ENCODE measurements at regions not wholly inside any gene's neighbourhood (a gene's known extent, or its start where the extent isn't known, plus 50 kb on each side); places are given as distances from the start of the nearest gene placed in this dataset.

DNA sequence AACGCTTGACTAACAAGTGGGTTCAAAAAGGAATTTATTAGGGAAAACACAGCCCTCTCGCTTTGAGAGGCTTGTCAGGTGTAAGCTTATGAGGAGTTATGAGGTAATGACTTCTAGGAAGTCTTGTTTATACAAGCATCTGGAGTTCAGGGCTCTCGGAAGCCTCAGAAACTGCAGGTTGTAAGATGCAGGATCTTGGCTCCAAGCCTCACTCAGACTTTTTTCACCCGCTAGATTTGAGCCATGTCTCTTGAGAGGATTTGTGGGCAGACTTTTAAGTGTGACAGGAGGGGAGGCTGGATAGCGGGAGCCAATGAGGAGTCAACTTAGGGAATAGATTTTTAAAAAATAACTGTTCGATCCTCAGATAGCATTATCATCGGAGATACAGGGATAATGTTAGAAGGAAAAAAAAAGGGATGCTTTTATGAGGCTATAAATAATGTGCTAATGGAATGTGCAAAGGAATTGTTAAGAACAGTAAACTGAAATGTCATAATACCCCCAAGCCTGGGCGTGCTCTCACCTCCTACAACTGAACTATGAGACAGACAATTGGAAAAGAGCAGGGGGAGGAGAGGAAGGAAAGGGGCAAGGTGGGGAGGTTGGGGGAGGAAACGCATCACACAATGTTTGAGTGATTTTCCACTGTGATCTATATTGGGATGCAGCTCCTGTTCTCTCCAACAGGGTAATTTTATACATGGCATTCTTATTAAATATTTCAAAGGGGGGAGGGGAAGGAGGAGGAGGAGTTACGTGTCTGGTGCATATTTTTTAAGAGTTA is 107.4 kb upstream of the ESRRG start:
- Mint-ChIP-seq H3K4me1 (no peaks in the 10 kb centered on the region), H3K4me3 (no peak overlapping the region), H3K9me3 (peaks cover 23% of the 10 kb centered on the region), H3K36me3 (no peaks in the 10 kb centered on the region), H3K27ac (no peak overlapping the region)
- DNase-seq (ENCODE audit: low spot score in 2 of 2): no peak
- no peak for ATAC-seq

DNA sequence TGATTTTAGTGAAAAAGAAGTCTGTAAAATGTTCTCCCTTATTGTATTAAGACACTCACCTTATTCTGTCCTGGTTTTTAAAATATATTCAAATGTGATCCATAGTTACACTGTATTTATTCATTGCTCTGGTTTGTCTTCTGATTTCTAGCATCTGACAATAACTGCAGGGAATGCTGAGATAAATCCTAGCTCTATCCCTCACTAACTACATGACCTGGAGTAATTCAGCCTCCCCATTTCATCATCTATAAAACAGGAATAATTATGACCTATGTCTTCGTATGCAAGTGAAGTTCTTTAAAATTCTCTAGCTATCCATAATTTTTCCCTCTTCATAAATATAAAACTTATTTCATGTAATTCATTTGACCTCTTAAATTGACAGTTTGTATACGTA is 104.0 kb upstream of the ESRRG start:
- Mint-ChIP-seq H3K36me3 (no peaks in the 10 kb centered on the region), H3K4me3 (no peak overlapping the region), H3K9me3 (peaks cover 15% of the 10 kb centered on the region), H3K4me1 (no peaks in the 10 kb centered on the region), H3K27ac (no peak overlapping the region)
- no peak for ATAC-seq
- no peak for DNase-seq (ENCODE audit: low spot score in 2 of 2)

DNA sequence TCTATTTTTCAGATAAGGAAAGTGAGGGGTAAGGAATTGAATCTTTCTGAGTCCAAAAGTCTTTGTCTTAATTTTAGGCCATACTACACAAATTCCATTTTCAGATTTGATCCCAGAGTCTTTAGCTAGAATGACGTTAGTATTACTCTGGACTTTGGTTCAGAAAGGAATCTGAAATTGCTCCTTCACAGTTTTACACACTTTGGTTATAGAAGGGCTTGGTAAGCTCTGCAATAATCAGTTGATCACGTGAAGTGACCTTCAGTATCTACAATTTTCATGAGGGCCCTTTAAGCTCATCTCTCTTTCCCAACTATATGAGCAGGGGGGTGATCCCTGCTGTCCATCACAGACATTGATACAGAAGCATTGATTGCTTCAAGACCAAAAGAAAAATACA is 103.4 kb upstream of the ESRRG start:
- Mint-ChIP-seq H3K27ac (no peak overlapping the region), H3K4me3 (no peak overlapping the region), H3K9me3 (peaks cover 15% of the 10 kb centered on the region), H3K4me1 (no peaks in the 10 kb centered on the region), H3K36me3 (no peaks in the 10 kb centered on the region)
- no peak for DNase-seq (ENCODE audit: low spot score in 2 of 2)
- no peak for ATAC-seq

DNA sequence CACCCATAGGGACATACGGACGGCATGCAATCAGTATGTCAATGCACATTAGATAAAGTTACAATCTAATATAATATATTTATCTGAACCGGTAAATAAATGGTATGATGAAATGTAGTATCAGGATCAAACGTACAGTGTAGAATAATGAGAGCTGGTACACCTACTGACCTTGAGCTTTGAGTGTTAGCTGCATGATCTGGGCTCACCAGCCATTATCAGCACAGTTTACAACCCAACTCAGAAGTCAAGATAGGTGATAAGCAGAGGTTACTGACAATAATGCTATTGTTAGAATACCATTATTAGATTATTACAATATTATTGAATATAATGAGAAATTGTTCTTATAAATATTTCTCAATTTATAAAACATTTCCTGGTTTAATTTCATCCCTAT is 103.0 kb upstream of the ESRRG start:
- Mint-ChIP-seq H3K9me3 (peaks cover 13% of the 10 kb centered on the region), H3K27ac (no peak overlapping the region), H3K4me3 (no peak overlapping the region), H3K36me3 (no peaks in the 10 kb centered on the region), H3K4me1 (no peaks in the 10 kb centered on the region)
- ATAC-seq (no peak), DNase-seq (ENCODE audit: low spot score in 2 of 2) (no peak)

DNA sequence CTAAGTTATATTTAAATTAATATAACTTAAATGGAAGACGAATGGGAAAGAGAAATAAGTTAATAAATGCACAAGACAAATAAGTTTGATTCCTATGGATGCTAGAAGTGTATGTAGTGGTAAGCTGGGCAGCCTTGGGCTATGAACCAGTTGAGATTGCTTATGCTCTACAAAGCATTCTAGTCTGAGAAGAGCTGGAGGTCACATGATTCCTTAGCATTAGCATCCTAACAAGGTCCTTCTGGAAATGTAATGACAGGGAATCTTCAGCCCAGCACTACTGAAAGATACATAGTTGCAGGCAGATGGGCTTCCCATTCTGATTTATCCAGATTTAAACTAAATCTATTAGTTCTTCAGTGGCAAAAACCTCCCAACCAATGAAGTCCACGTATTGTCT is 102.3 kb upstream of the ESRRG start:
- Mint-ChIP-seq H3K27ac (no peak overlapping the region), H3K4me1 (no peaks in the 10 kb centered on the region), H3K9me3 (peaks cover 9% of the 10 kb centered on the region), H3K4me3 (no peak overlapping the region), H3K36me3 (no peaks in the 10 kb centered on the region)
- no peak for DNase-seq (ENCODE audit: low spot score in 2 of 2)
- no peak for ATAC-seq

DNA sequence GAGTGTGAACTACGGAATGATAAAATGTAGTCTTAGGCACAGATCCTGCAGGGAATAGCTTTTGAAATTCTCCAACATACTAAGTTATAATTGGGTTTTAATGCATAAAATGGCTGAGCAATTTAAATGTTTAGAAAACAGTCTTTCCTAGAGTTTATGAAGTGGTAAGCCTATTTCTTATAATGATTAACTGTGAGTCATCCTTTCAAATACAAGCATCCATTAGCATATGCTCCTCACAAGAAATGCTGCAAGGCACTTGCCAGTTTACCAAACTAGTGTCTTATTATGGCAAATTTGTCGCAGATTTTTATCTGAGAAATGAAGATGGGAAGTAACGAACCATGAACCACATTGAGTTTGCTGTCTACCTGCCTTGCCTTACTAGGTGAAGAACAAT is 101.3 kb upstream of the ESRRG start:
- H3K9me3 Mint-ChIP-seq: peaks cover 5% of the 10 kb centered on the region
- no peak overlapping the region for H3K27ac Mint-ChIP-seq
- no peak for ATAC-seq
- no peaks in the 10 kb centered on the region for H3K4me1 Mint-ChIP-seq
- no peaks in the 10 kb centered on the region for H3K36me3 Mint-ChIP-seq
- DNase-seq (ENCODE audit: low spot score in 2 of 2): no peak
- no peak overlapping the region for H3K4me3 Mint-ChIP-seq

DNA sequence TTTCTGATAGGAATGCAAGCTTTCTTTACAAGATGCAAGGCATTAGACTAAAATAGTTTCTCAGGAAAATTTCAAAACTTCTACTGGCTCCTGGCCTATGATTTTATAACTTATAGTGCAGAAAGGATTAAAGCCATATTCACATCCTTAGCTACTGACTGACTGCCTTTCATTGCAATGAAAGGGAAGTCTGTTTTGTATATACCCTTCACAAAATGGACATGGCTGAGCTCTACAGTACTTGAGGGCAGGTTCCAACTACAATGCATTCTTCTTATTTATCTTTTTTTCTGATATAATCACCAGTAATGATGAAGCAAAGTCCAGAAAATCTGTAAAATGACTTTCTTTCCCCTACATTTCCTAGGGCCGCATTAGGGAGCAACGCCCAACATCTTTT is 100.5 kb upstream of the ESRRG start:
- Mint-ChIP-seq H3K36me3 (no peaks in the 10 kb centered on the region), H3K27ac (no peak overlapping the region), H3K4me1 (no peaks in the 10 kb centered on the region), H3K4me3 (no peak overlapping the region), H3K9me3 (peaks cover 5% of the 10 kb centered on the region)
- DNase-seq (ENCODE audit: low spot score in 2 of 2) (no peak), ATAC-seq (no peak)

DNA sequence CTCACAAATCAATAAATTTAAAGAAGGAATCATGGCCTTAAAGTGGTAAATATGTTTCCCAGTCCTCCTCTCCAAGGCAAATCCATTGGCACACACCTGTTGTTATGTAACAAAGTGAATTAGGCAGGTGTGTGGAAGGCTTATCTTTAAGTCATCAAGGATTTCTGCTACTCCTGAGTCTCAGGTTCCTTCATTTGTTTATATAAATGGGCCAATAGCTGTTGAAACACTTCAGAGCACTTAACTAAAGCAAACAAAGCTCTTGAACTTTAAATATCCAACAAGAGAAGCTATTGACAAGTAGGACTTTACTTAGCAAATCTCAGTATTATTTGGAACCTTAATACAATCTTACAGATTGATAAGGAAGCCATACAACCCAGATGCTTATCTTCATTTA is 99.3 kb upstream of the ESRRG start:
- H3K36me3 Mint-ChIP-seq: no peaks in the 10 kb centered on the region
- no peaks in the 10 kb centered on the region for H3K4me1 Mint-ChIP-seq
- DNase-seq (ENCODE audit: low spot score in 2 of 2): no peak
- no peak for ATAC-seq
- peaks cover 3% of the 10 kb centered on the region for H3K9me3 Mint-ChIP-seq
- H3K27ac Mint-ChIP-seq: no peak overlapping the region
- H3K4me3 Mint-ChIP-seq: no peak overlapping the region

DNA sequence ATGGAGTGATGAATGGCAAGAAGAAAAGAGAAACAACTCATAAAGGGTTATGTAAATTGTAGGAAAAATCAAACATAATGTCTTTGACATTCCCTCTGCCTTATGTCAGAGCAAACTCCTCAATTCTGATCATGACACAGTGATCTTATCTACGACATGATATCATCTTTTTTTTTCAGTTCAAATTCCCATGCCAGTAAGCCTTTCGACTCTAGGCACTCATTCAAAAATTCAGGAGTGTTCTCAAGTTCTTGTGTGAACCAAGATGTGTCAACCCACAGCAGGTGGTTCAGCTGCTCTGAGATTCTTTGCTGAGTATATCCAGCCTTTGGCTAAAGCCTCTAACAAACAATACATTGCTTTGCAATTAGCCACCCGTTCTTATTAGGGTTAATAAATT is 97.1 kb upstream of the ESRRG start:
- DNase-seq (ENCODE audit: low spot score in 2 of 2) (no peak), ATAC-seq (no peak)
- no peak overlapping the region for H3K27ac Mint-ChIP-seq
- no peaks in the 10 kb centered on the region for H3K9me3 Mint-ChIP-seq
- H3K4me3 Mint-ChIP-seq: no peak overlapping the region
- H3K4me1 Mint-ChIP-seq: no peaks in the 10 kb centered on the region
- no peaks in the 10 kb centered on the region for H3K36me3 Mint-ChIP-seq

DNA sequence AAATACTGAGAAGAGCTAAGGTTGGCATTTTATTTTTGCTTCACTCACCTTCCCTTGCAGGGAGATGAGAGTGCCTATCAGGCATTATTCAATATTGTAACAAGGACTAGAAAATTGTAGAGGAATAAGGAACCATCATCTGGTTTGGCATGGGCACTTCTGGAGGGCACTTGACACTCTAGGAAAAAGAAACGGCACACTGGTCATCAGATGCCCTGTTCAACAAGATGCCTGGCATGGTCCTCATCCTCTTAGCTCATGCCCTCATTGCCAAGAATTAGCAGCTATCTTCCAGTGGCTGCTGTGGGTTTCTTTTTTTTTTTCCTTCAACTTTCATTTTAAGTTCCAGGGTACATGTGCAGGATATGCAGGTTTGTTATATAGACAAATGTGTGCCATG is 95.1 kb upstream of the ESRRG start:
- no peak for DNase-seq (ENCODE audit: low spot score in 2 of 2)
- ATAC-seq: no peak
- H3K4me1 Mint-ChIP-seq: no peaks in the 10 kb centered on the region

DNA sequence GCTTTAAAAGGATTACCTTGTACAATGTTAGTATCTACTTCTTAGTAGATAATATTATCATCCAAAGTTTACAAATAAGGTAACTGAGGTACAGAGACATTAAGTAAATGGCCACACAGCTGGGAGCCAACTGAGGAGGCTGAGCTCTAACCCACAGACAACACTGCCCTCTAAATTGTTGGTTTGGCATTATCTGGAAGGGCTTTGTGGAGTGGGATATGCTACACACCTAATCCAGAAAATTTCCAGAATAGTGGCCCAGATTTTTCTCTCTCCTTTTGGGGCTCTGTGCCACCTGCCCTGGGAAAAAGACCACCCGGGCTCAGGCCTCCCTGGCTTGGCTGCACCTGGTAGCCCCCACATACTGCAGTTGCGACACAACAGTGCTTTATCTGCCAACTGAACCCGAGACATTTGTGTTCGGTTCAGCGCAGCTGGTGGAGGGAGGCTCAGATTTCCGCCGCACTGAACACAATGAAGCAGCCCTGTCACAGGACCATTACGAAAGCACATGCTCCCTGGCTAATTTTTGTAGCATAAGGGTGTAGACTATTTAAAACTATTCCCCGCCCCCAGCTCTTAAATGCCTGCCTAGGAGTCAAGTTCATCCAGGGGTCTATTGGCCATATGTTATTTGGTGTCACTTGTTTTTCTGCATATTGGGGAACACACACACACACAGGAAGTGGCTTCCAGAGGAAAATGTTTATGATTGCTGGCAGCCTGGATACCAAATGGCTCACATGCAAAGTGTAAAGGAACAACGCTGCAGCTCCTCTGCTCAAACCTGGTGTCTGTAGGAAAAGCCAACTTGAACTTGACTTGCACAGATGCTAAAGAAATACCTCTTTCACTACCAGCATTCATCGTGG is 92.3 kb upstream of the ESRRG start:
- ATAC-seq (no peak), DNase-seq (ENCODE audit: low spot score in 2 of 2) (no peak)
- Mint-ChIP-seq H3K36me3 (no peaks in the 10 kb centered on the region), H3K9me3 (no peaks in the 10 kb centered on the region), H3K4me3 (no peak overlapping the region), H3K4me1 (no peaks in the 10 kb centered on the region), H3K27ac (no peak overlapping the region)

More for the DNA sequence above, 95.1 kb upstream of the ESRRG start:
- no peaks in the 10 kb centered on the region for H3K36me3 Mint-ChIP-seq
- H3K27ac Mint-ChIP-seq: no peak overlapping the region
- H3K9me3 Mint-ChIP-seq: no peaks in the 10 kb centered on the region
- no peak overlapping the region for H3K4me3 Mint-ChIP-seq

DNA sequence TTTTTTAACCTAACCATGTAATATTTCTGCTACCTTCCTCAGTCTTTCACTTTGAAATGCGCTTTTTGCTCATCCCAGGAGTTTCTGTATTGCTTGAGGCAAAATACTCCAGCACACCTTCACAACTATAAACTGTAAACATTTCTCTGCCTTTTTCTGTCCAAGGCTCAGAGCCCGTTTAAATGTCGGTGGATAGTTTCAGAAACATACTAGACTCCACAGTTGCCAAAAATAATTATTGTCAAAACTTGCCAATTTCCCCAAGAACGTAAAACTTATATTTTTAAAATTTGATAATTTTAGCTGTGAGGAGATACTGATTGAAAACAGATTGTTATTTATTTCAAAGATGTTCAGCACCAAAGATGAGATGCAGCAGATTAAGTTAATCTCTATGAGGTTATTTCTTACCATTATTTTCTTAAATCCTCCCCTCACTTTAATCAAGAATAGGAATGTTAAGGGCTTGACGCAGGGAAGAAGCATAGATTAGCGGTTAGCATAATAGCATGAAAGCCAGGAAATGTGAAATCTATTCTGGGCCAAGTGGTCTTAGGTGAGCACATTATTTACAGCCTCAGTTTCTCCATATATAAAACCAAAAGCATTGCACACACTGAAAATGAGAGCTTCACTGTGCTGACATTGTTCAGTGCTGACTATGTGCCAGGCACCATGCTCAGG is 91.5 kb upstream of the ESRRG start:
- no peaks in the 10 kb centered on the region for H3K4me1 Mint-ChIP-seq
- DNase-seq (ENCODE audit: low spot score in 2 of 2) (no peak), ATAC-seq (no peak)
- H3K9me3 Mint-ChIP-seq: no peaks in the 10 kb centered on the region
- H3K4me3 Mint-ChIP-seq: no peak overlapping the region
- no peaks in the 10 kb centered on the region for H3K36me3 Mint-ChIP-seq
- H3K27ac Mint-ChIP-seq: no peak overlapping the region

DNA sequence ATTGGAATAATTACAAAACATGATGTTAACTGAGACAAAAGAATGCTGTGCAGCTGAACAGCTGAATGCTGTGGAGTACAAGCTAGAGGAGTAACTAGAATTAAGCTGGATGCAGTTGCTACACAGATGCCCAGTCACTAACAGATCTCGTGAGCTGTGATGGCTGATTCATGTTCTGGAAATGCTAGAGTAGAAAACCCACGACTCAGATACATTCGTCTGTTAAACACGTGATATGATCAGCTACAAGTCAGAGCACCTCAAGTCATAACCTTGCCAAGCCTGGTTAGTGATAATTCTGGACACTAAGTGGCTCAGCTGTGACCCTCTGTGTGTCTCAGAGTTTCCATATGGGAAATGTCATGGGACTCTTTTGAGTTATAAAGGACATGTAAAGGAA is 89.7 kb upstream of the ESRRG start:
- DNase-seq (ENCODE audit: low spot score in 2 of 2) (no peak), ATAC-seq (no peak)
- Mint-ChIP-seq H3K27ac (no peak overlapping the region), H3K36me3 (no peaks in the 10 kb centered on the region), H3K4me3 (no peak overlapping the region), H3K9me3 (no peaks in the 10 kb centered on the region), H3K4me1 (no peaks in the 10 kb centered on the region)

DNA sequence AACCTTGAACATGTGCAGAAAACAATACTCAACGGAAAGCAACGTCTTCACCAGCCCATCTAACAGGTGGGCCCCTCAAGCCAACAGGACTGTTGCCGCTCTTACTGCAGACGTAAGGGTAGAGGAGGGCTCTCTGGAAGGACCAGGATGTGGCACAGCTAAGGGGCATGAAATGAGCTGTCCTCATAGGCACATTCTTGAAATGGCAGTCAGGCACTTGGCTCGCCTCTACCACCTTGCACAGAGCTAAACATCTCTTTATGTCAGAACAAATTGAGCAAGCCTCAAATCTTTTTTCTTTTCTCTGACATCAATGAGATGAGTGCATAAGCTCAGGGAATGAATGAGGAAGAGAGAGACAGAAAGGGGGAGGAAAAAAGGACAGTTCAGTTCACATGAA is 86.4 kb upstream of the ESRRG start:
- no peaks in the 10 kb centered on the region for H3K9me3 Mint-ChIP-seq
- H3K4me3 Mint-ChIP-seq: no peak overlapping the region
- no peak for ATAC-seq
- DNase-seq (ENCODE audit: low spot score in 2 of 2): no peak
- H3K36me3 Mint-ChIP-seq: no peaks in the 10 kb centered on the region
- no peak overlapping the region for H3K27ac Mint-ChIP-seq
- H3K4me1 Mint-ChIP-seq: no peaks in the 10 kb centered on the region

DNA sequence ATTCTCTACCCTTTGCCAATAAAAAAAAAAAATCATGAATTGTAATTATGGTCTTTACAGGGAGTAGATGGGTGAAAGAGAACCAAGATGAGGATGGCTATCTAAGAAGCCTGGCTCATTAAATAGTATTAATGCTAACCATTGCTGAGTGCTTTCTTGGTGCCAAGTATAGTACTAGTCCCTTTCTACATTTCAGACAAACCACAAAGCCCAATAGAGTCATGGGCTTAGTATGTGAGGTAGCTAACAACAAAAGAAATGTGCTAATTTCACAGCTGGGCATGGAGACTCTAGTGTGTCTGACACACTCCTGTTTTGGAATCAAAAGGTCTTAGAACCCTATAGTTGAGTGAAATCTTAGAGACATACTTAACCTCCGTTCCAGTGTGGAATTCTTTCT is 84.5 kb upstream of the ESRRG start:
- DNase-seq (ENCODE audit: low spot score in 2 of 2): no peak

DNA sequence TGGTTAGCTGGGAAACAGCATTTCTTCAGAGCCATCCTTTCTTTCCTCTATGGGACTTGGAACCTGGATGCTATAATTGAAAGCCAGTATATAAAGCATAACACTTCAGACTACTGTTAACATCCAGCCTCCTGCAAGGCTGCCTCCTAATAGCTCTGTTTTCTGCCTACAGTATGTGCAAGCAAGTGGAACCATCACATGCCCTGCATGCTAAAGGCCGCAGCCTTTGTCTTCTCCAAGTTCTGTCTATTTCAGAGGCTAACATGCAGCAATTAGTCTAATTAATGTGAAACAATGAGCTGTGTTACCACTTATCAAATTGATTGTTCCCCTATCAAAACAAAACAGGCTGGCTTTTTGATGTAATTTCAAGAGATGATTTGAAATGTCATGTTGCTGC is 82.7 kb upstream of the ESRRG start:
- no peak overlapping the region for H3K4me3 Mint-ChIP-seq
- ATAC-seq (no peak), DNase-seq (ENCODE audit: low spot score in 2 of 2) (no peak)
- no peaks in the 10 kb centered on the region for H3K4me1 Mint-ChIP-seq
- no peaks in the 10 kb centered on the region for H3K36me3 Mint-ChIP-seq
- peaks cover 4% of the 10 kb centered on the region for H3K9me3 Mint-ChIP-seq
- H3K27ac Mint-ChIP-seq: no peak overlapping the region

More for the DNA sequence above, 84.5 kb upstream of the ESRRG start:
- H3K4me3 Mint-ChIP-seq: no peak overlapping the region
- no peak for ATAC-seq
- no peaks in the 10 kb centered on the region for H3K9me3 Mint-ChIP-seq
- no peak overlapping the region for H3K27ac Mint-ChIP-seq
- no peaks in the 10 kb centered on the region for H3K36me3 Mint-ChIP-seq
- H3K4me1 Mint-ChIP-seq: no peaks in the 10 kb centered on the region
